Stimulated activated naive B cell treated with anti-CD40 and anti-IgM and Interleukin-4, amounts not matched to agents 10 μg/mL and 1 μg/mL and 100 μg/mL, for 72 hours (primary cell): ENCODE measurements at regions not wholly inside any gene's neighbourhood (a gene's known extent, or its start where the extent isn't known, plus 50 kb on each side); places are given as distances from the start of the nearest gene placed in this dataset.

Experiments used
- ATAC-seq, 2 donors: fragments of 150-1000 bp; cut with Tn5 transposase; replicated peaks; 2 replicates each; pipeline ENCODE4 v1.10.0; 2021; ENCODE audit warnings: moderate library complexity in 1 of 2
- DNase-seq: peaks from one replicate; pipeline ENCODE4 v3.0.0; 2021
- H3K27ac Mint-ChIP-seq: one replicate; pipeline ENCODE4 v1.8.0; 2022; ENCODE audit warnings: mild to moderate bottlenecking, mixed read lengths
- H3K27me3 Mint-ChIP-seq, 2 donors: one replicate each; pipeline ENCODE4 v1.8.0; 2022; ENCODE audit warnings: mixed read lengths in 2 of 2
- H3K36me3 Mint-ChIP-seq, 2 donors: one replicate each; pipeline ENCODE4 v1.8.0; 2022; ENCODE audit warnings: mixed read lengths in 2 of 2, mild to moderate bottlenecking in 1 of 2
- H3K4me1 Mint-ChIP-seq, 2 donors: one replicate each; pipeline ENCODE4 v1.8.0; 2022; ENCODE audit warnings: mixed read lengths in 2 of 2, mild to moderate bottlenecking in 1 of 2
- H3K4me3 Mint-ChIP-seq, 2 donors: one replicate each; pipeline ENCODE4 v1.8.0; 2022; ENCODE audit warnings: mild to moderate bottlenecking in 2 of 2, mixed read lengths in 2 of 2, moderate library complexity in 1 of 2
- H3K9me3 Mint-ChIP-seq, 2 donors: one replicate each; pipeline ENCODE4 v1.8.0; 2022; ENCODE audit warnings: mixed read lengths in 2 of 2, mild to moderate bottlenecking in 1 of 2

DNA sequence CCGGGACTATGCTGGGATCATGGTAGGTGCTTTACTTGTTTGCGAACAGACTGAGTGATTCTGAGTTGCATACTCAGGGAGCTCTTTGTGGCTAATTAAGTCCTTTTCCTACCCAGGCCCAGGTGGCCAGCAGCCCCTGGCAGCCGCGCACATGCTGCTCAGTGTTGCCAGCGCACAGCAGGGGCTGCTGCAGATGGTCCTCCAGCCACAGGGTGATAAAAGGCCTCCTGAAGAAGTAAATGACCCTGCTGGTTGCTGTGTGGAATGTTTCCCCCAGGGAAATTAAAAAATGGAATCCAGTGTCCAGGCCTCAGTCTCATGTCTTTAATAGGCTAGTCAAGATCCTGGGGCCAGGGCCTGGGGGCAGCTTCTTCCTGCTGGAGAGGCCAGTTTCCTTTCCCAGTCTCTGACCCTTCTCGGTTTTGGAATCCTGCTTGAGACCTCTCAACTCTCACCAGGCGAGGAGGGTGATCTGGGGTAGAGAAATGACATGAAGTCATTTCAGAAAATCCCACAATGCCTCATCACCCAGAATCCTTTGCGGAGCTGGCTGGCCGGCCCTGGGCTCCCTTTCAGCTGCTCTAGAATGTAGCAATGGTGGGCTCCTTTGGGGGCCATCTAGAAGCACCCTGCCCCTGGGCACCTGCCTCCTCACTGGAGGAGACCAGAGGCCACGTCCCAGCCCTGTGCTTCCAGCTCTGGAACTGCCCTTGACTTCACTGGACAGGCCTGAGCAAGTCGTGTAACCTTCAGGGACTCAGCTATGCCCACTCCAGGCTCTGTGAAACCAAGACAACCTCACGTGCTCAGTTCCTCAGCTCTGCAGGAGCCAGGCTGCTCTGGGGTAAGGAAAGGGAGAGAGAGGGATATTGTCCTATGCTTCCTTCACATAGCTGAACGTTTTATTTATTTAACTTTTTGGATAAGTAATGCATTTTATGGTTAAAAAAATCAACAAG is 131.4 kb downstream of the MRPS6 start:
- H3K9me3 Mint-ChIP-seq: peaks cover 0 to 4% of the 10 kb centered on the region in 2 donors
- H3K4me1 Mint-ChIP-seq: peaks cover 20 to 41% of the 10 kb centered on the region in 2 donors
- H3K4me3 Mint-ChIP-seq: no peak overlapping the region
- DNase-seq (no peak), ATAC-seq (no peak)
- peaks cover 3 to 11% of the 10 kb centered on the region in 2 donors for H3K36me3 Mint-ChIP-seq
- no peak overlapping the region for H3K27ac Mint-ChIP-seq
- H3K27me3 Mint-ChIP-seq: peaks cover 10 to 21% of the 10 kb centered on the region in 2 donors

GRCh38 chr21:34205811-34206571 is 132.6 kb downstream of the MRPS6 start:
- ATAC-seq (peak; percentile 41 to 44), DNase-seq (no peak)
- peaks cover 4 to 8% of the 10 kb centered on the region in 2 donors for H3K9me3 Mint-ChIP-seq
- H3K4me1 Mint-ChIP-seq: peaks cover 20 to 36% of the 10 kb centered on the region in 2 donors
- peaks cover 10 to 21% of the 10 kb centered on the region in 2 donors for H3K27me3 Mint-ChIP-seq
- no peak overlapping the region for H3K4me3 Mint-ChIP-seq
- peaks cover 3 to 15% of the 10 kb centered on the region in 2 donors for H3K36me3 Mint-ChIP-seq
- H3K27ac Mint-ChIP-seq: no peak overlapping the region

GRCh38 chr21:34213959-34214358 is 140.6 kb downstream of the MRPS6 start:
- H3K4me3 Mint-ChIP-seq: no peak overlapping the region
- peaks cover 13 to 19% of the 10 kb centered on the region in 2 donors for H3K9me3 Mint-ChIP-seq
- no peaks in the 10 kb centered on the region for H3K4me1 Mint-ChIP-seq
- H3K27me3 Mint-ChIP-seq: peaks cover 0 to 7% of the 10 kb centered on the region in 2 donors
- no peak overlapping the region for H3K27ac Mint-ChIP-seq
- H3K36me3 Mint-ChIP-seq: peaks cover 7 to 24% of the 10 kb centered on the region in 2 donors
- DNase-seq (no peak), ATAC-seq (no peak)

- Mint-ChIP-seq H3K27me3 (peaks cover 0 to 7% of the 10 kb centered on the region in 2 donors), H3K27ac (no peak overlapping the region), H3K36me3 (peaks cover 7 to 13% of the 10 kb centered on the region in 2 donors), H3K4me3 (no peak overlapping the region), H3K9me3 (peaks cover 10 to 15% of the 10 kb centered on the region in 2 donors), H3K4me1 (no peaks in the 10 kb centered on the region)
- ATAC-seq (no peak), DNase-seq (no peak)
Observed at GRCh38 chr21:34215501-34215900, 142.1 kb downstream of the MRPS6 start.

GRCh38 chr21:34215911-34216717 is 142.7 kb downstream of the MRPS6 start:
- no peak overlapping the region for H3K27ac Mint-ChIP-seq
- H3K27me3 Mint-ChIP-seq: peaks cover 0 to 7% of the 10 kb centered on the region in 2 donors
- no peaks in the 10 kb centered on the region for H3K4me1 Mint-ChIP-seq
- H3K4me3 Mint-ChIP-seq: no peak overlapping the region
- DNase-seq (no peak), ATAC-seq (no peak)
- peaks cover 7 to 12% of the 10 kb centered on the region in 2 donors for H3K36me3 Mint-ChIP-seq
- H3K9me3 Mint-ChIP-seq: peaks cover 9 to 13% of the 10 kb centered on the region in 2 donors

- ATAC-seq (no peak), DNase-seq (no peak)
- Mint-ChIP-seq H3K4me3 (no peak overlapping the region), H3K36me3 (peaks cover 5 to 12% of the 10 kb centered on the region in 2 donors), H3K4me1 (no peaks in the 10 kb centered on the region), H3K27me3 (peaks cover 0 to 2% of the 10 kb centered on the region in 2 donors), H3K27ac (no peak overlapping the region), H3K9me3 (peaks cover 7 to 13% of the 10 kb centered on the region in 2 donors)
Observed at GRCh38 chr21:34216718-34217032, 143.3 kb downstream of the MRPS6 start.

DNA sequence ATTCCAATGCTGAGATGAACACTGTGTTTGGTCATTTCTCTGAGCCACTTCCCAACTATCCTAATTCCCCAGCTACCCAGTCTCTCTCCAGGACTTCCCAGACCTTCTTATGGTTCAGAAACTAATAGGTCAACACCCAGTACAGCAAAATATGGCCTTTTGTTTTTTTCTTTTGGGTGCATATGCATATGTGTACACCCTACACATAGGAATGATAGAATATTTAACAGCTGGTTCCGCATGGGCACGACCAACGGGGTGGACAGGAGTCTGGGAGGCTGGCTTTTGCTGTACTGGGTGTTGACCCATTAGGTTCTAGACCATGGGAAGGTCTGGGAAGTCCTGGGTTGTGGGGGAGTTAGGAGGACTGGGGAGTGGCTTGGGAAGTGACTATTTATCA is 143.9 kb downstream of the MRPS6 start:
- Mint-ChIP-seq H3K27ac (no peak overlapping the region), H3K4me1 (no peaks in the 10 kb centered on the region), H3K4me3 (no peak overlapping the region), H3K27me3 (no peaks in the 10 kb centered on the region), H3K36me3 (peaks cover 5 to 12% of the 10 kb centered on the region in 2 donors), H3K9me3 (peaks cover 8 to 13% of the 10 kb centered on the region in 2 donors)
- ATAC-seq (no peak), DNase-seq (no peak)

DNA sequence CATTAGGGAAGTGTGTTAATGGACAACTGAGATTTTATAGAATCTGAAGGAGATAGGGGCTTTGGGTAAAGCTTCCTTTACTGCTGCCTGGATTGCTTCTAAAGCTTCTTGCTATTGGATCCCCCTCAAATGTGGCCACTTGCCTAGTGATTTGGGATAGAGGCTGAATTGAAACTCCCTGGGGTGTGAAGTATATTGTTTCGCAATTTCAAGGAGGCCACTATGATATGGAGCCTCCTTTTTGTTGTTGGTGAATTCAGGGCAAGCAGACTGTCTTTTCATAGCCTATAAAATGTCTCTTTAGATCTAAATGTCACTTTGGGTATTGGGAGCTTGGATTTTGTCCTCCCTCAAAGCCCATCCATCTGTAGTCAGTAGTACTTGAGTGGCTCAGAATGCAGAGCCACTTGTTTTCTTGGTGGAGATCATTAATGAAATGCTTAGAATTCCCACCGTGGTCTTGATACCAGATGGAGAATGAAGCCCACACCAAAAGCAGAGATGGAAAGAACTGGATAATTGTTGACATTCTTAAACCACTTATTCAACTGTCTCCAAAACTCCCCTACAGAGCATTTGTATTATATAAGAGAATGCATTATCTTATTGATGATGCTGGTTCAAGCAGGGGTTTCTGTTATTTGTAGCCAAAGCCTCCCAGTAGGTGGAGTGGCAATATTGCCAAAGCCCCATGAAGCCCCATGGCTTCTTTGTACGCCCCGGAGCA is 144.3 kb upstream of the KCNE2 start:
- DNase-seq (no peak), ATAC-seq (no peak)
- Mint-ChIP-seq H3K27ac (no peak overlapping the region), H3K27me3 (peaks cover 0 to 8% of the 10 kb centered on the region in 2 donors), H3K36me3 (peaks cover 8 to 13% of the 10 kb centered on the region in 2 donors), H3K9me3 (peaks cover 10 to 13% of the 10 kb centered on the region in 2 donors), H3K4me3 (no peak overlapping the region), H3K4me1 (peaks cover 2 to 14% of the 10 kb centered on the region in 2 donors)

DNA sequence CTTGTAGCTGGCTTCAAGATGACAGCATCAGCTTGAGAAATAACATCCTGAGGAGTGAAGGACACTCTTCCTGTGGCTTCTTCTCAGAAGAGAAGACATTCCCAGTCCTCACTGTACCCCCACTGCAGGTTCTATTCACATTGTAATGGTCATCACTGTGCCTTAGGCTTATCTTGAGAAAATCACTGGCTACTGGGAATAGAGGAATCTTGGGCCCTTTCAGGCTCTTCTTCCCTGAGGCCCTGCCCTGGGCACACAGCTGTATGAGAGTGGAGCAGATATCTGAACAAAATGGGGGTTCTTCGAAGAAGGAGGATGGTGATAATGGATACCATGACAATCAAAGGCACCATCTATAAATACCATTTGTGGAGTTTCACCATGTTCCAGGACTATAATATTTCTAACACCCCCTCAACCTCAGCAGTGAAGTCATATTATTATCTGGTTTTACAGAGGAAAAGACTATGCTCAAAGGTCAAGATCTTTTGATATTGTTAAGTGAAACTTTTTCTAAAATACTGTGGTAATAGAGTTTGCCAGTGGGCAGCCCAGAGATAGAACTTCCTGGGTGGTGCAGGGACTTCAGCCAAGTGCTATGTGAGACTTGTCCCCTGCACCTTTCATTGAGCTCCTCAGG is 143.1 kb upstream of the KCNE2 start:
- Mint-ChIP-seq H3K36me3 (peaks cover 4 to 6% of the 10 kb centered on the region in 2 donors), H3K27ac (no peak overlapping the region), H3K27me3 (peaks cover 0 to 8% of the 10 kb centered on the region in 2 donors), H3K4me1 (peaks cover 2 to 14% of the 10 kb centered on the region in 2 donors), H3K4me3 (no peak overlapping the region), H3K9me3 (peaks cover 6 to 8% of the 10 kb centered on the region in 2 donors)
- DNase-seq (no peak), ATAC-seq (no peak)

- H3K9me3 Mint-ChIP-seq: peaks cover 6 to 8% of the 10 kb centered on the region in 2 donors
- no peak for ATAC-seq
- H3K36me3 Mint-ChIP-seq: peaks cover 4 to 6% of the 10 kb centered on the region in 2 donors
- H3K4me1 Mint-ChIP-seq: peaks cover 2 to 14% of the 10 kb centered on the region in 2 donors
- peaks cover 0 to 8% of the 10 kb centered on the region in 2 donors for H3K27me3 Mint-ChIP-seq
- no peak overlapping the region for H3K27ac Mint-ChIP-seq
- DNase-seq: no peak
- H3K4me3 Mint-ChIP-seq: no peak overlapping the region
Observed at GRCh38 chr21:34221331-34222030, 142.3 kb upstream of the KCNE2 start.

- H3K9me3 Mint-ChIP-seq: peaks cover 6 to 8% of the 10 kb centered on the region in 2 donors
- no peak overlapping the region for H3K4me3 Mint-ChIP-seq
- H3K4me1 Mint-ChIP-seq: peaks cover 2 to 14% of the 10 kb centered on the region in 2 donors
- DNase-seq: no peak
- H3K36me3 Mint-ChIP-seq: peaks cover 4 to 6% of the 10 kb centered on the region in 2 donors
- ATAC-seq: no peak
- no peak overlapping the region for H3K27ac Mint-ChIP-seq
- H3K27me3 Mint-ChIP-seq: peaks cover 0 to 8% of the 10 kb centered on the region in 2 donors
Observed at GRCh38 chr21:34222031-34222335, 141.8 kb upstream of the KCNE2 start.

DNA sequence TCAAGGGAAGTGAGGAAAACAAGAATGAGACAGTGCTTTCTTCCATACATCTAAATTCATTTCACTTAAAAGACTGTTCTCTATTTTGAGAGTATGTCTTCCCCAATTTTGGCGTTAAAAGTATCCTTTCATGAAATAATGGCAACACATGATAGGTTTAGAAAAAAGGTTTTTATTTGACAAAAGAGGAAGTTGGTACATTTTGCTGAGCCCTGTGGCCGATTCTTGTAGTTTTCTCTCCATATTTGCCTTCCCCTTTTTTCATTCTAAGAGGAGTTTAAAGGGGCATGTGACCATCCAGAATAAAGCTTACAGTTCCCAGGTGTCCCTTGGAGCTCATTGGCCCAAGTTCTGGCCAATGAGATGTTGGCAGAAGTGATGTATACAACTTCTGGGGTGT is 140.4 kb upstream of the KCNE2 start:
- Mint-ChIP-seq H3K4me3 (no peak overlapping the region), H3K36me3 (peaks cover 4 to 6% of the 10 kb centered on the region in 2 donors), H3K27me3 (peaks cover 0 to 8% of the 10 kb centered on the region in 2 donors), H3K27ac (no peak overlapping the region), H3K9me3 (peaks cover 6 to 8% of the 10 kb centered on the region in 2 donors), H3K4me1 (peaks cover 2 to 14% of the 10 kb centered on the region in 2 donors)
- DNase-seq (no peak), ATAC-seq (peak; percentile 59 to 68)
